HUES48 (cell line): ENCODE measurements at regions not wholly inside any gene's neighbourhood (a gene's known extent, or its start where the extent isn't known, plus 50 kb on each side); places are given as distances from the start of the nearest gene placed in this dataset.

ENCODE experiments used
- H3K27ac ChIP-seq: one replicate; pipeline ENCODE4 v1.7.0; 2013; ENCODE audit warnings: low read depth, low read length, inconsistent platforms
- H3K27me3 ChIP-seq: 2 replicates; pipeline ENCODE4 v1.6.1; 2013; ENCODE audit warnings: mild to moderate bottlenecking, low read length; ENCODE audit not compliant: control insufficient read depth, insufficient read depth
- H3K36me3 ChIP-seq: 2 replicates; pipeline ENCODE4 v1.6.1; 2013; ENCODE audit warnings: low read length; ENCODE audit not compliant: control insufficient read depth, insufficient read depth
- H3K4me1 ChIP-seq: 2 replicates; pipeline ENCODE4 v1.6.1; 2013; ENCODE audit warnings: mild to moderate bottlenecking, low read length; ENCODE audit not compliant: control insufficient read depth, insufficient read depth
- H3K4me3 ChIP-seq: 2 replicates; pipeline ENCODE4 v1.5.1; 2013; ENCODE audit warnings: mild to moderate bottlenecking, low read depth, low read length
- H3K9ac ChIP-seq: 2 replicates; pipeline ENCODE4 v1.6.1; 2013; ENCODE audit warnings: mild to moderate bottlenecking, low read depth, low read length, moderate library complexity
- H3K9me3 ChIP-seq: 2 replicates; pipeline ENCODE4 v1.6.1; 2013; ENCODE audit warnings: low read length; ENCODE audit not compliant: control insufficient read depth, insufficient read depth

GRCh38 chr6:133693565-133693964, 195.3 kb upstream of the TCF21 start:
- H3K9me3 ChIP-seq, result no peaks in the 10 kb centered on the region
- no peaks in the 10 kb centered on the region for H3K4me1 ChIP-seq
- no peak overlapping the region for H3K4me3 ChIP-seq
- no peaks in the 10 kb centered on the region for H3K36me3 ChIP-seq
- H3K27ac ChIP-seq, result no peak overlapping the region
- H3K27me3 ChIP-seq, result no peaks in the 10 kb centered on the region
- no peak overlapping the region for H3K9ac ChIP-seq

- H3K27me3 ChIP-seq, result no peaks in the 10 kb centered on the region
- H3K9ac ChIP-seq, result no peak overlapping the region
- H3K4me3 ChIP-seq, result no peak overlapping the region
- H3K9me3 ChIP-seq, result no peaks in the 10 kb centered on the region
- no peaks in the 10 kb centered on the region for H3K36me3 ChIP-seq
- H3K27ac ChIP-seq, result no peak overlapping the region
- H3K4me1 ChIP-seq, result no peaks in the 10 kb centered on the region
Observed at GRCh38 chr6:133697185-133697584, 191.7 kb upstream of the TCF21 start.

- Histone ChIP-seq H3K36me3 (no peaks in the 10 kb centered on the region), H3K27me3 (no peaks in the 10 kb centered on the region), H3K27ac (no peak overlapping the region), H3K9me3 (no peaks in the 10 kb centered on the region), H3K9ac (no peak overlapping the region), H3K4me1 (no peaks in the 10 kb centered on the region), H3K4me3 (no peak overlapping the region)
Observed at GRCh38 chr6:133697666-133698065, 191.2 kb upstream of the TCF21 start.

GRCh38 chr6:133698272-133698671, 190.6 kb upstream of the TCF21 start:
- H3K9ac ChIP-seq, result no peak overlapping the region
- no peak overlapping the region for H3K27ac ChIP-seq
- H3K9me3 ChIP-seq, result no peaks in the 10 kb centered on the region
- no peaks in the 10 kb centered on the region for H3K4me1 ChIP-seq
- H3K36me3 ChIP-seq, result no peaks in the 10 kb centered on the region
- no peak overlapping the region for H3K4me3 ChIP-seq
- no peaks in the 10 kb centered on the region for H3K27me3 ChIP-seq

DNA sequence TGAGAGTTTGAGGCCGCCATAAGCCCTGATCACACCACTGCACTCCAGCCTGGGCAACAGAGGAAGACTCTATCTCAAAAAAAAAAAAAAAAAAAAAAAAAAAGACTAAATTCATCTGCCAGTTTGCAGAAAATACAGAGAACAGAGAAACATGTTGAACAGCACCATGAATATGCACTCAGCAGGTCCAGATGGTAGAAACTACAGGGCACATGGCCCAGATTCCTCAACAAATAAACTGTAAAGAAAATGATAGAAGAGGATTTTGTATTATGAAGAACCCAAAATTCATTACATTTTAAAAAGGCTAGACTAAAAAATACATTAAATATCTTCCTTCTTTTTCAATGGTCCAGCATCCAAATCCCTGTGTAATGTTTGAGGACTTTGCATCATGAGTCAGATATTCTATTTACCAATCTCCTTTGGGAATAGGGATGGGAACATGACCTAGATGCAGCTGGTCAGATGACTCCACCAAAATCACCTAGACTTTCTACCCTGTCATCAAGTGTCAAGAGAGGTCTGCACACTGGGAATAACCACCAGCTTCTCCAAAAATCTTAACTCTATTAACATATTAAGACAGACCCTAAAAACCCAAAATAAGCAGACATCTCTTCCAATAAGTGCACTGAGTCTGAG, 189.1 kb upstream of the TCF21 start:
- Histone ChIP-seq H3K36me3 (no peaks in the 10 kb centered on the region), H3K9ac (no peak overlapping the region), H3K4me3 (no peak overlapping the region), H3K27ac (no peak overlapping the region), H3K4me1 (no peaks in the 10 kb centered on the region), H3K27me3 (no peaks in the 10 kb centered on the region), H3K9me3 (no peaks in the 10 kb centered on the region)

- Histone ChIP-seq H3K9ac (no peak overlapping the region), H3K4me1 (no peaks in the 10 kb centered on the region), H3K27me3 (no peaks in the 10 kb centered on the region), H3K36me3 (no peaks in the 10 kb centered on the region), H3K9me3 (no peaks in the 10 kb centered on the region), H3K27ac (no peak overlapping the region), H3K4me3 (no peak overlapping the region)
Observed at GRCh38 chr6:133701633-133702331, 187.1 kb upstream of the TCF21 start.

GRCh38 chr6:133704371-133704770, 184.5 kb upstream of the TCF21 start:
- H3K4me3 ChIP-seq, result no peak overlapping the region
- H3K27ac ChIP-seq, result no peak overlapping the region
- no peak overlapping the region for H3K9ac ChIP-seq
- no peaks in the 10 kb centered on the region for H3K27me3 ChIP-seq
- no peaks in the 10 kb centered on the region for H3K36me3 ChIP-seq
- no peaks in the 10 kb centered on the region for H3K9me3 ChIP-seq
- no peaks in the 10 kb centered on the region for H3K4me1 ChIP-seq

DNA sequence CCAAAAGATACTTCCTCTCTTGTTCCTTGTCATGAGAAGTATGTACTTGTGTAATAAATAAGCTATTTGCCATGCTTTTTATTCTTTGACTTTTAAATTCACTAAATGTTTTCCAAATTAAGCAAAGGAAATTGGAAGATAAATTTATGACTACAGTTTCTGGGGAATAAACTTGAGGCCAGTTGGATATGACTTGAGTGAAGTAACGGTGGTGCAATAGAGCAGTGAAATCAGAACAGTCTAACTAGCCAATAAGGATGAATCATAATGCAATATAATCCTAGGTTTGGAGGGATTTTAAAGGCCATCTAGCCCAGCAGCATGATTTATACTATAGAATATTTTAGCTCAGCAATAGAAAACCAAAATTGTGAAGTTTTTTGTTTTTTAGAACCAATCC, 183.8 kb upstream of the TCF21 start:
- Histone ChIP-seq H3K36me3 (no peaks in the 10 kb centered on the region), H3K27ac (no peak overlapping the region), H3K4me3 (no peak overlapping the region), H3K27me3 (no peaks in the 10 kb centered on the region), H3K9me3 (no peaks in the 10 kb centered on the region), H3K9ac (no peak overlapping the region), H3K4me1 (no peaks in the 10 kb centered on the region)

GRCh38 chr6:133705731-133706130, 183.2 kb upstream of the TCF21 start:
- no peaks in the 10 kb centered on the region for H3K36me3 ChIP-seq
- no peaks in the 10 kb centered on the region for H3K27me3 ChIP-seq
- H3K9ac ChIP-seq, result no peak overlapping the region
- no peak overlapping the region for H3K4me3 ChIP-seq
- H3K4me1 ChIP-seq, result no peaks in the 10 kb centered on the region
- no peak overlapping the region for H3K27ac ChIP-seq
- H3K9me3 ChIP-seq, result no peaks in the 10 kb centered on the region

DNA sequence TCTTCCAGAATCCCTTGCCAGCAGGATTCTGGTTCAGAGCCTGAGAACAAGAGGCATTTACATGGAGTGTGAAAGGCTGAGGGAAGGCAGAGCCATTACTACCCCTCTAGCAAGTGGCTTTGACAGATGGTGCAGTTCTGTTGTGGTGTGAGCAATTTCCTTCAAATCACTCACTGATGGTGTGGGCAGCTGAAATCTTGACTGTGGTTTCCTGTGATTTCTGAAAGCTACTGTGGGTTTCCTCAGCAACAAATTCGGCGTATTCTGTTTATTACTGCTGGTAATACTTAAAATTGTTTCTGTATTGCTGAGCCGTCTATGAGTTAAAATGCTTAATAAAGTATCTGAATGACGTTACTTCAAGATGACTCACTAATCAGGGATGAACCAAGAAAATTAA, 181.5 kb upstream of the TCF21 start:
- Histone ChIP-seq H3K4me3 (no peak overlapping the region), H3K4me1 (no peaks in the 10 kb centered on the region), H3K9me3 (no peaks in the 10 kb centered on the region), H3K36me3 (no peaks in the 10 kb centered on the region), H3K9ac (no peak overlapping the region), H3K27me3 (no peaks in the 10 kb centered on the region), H3K27ac (no peak overlapping the region)

DNA sequence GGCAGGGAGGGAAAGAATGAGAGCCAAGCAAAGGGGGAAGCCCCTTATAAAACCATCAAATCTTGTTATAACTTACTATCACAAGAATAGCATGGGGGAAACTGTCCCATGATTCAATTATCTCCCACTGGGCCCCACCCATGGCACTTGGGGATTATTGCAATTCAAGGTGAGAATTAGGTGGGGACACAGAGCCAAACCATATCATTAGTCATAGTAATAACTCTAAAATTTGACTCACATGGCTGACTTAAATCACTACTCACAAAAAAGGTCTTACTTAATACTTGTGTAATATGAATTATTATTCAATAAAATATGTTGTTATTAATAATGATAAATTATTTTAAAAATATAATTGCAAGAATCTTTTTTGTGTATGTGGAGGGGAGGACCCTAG, 178.1 kb upstream of the TCF21 start:
- H3K4me1 ChIP-seq, result no peaks in the 10 kb centered on the region
- H3K27me3 ChIP-seq, result no peaks in the 10 kb centered on the region
- H3K36me3 ChIP-seq, result no peaks in the 10 kb centered on the region
- no peak overlapping the region for H3K9ac ChIP-seq
- H3K9me3 ChIP-seq, result no peaks in the 10 kb centered on the region
- no peak overlapping the region for H3K27ac ChIP-seq
- H3K4me3 ChIP-seq, result no peak overlapping the region
